HG03280 (cell line): ENCODE measurements at regions not wholly inside any gene's neighbourhood (a gene's known extent, or its start where the extent isn't known, plus 50 kb on each side); places are given as distances from the start of the nearest gene placed in this dataset.

ENCODE experiments used
- ATAC-seq: cut with Tn5 transposase; IDR thresholded peaks from one replicate; pipeline ENCODE4 v1.9.1; 2021; ENCODE audit warnings: mild to moderate bottlenecking, moderate library complexity; ENCODE audit not compliant: unreplicated experiment

DNA sequence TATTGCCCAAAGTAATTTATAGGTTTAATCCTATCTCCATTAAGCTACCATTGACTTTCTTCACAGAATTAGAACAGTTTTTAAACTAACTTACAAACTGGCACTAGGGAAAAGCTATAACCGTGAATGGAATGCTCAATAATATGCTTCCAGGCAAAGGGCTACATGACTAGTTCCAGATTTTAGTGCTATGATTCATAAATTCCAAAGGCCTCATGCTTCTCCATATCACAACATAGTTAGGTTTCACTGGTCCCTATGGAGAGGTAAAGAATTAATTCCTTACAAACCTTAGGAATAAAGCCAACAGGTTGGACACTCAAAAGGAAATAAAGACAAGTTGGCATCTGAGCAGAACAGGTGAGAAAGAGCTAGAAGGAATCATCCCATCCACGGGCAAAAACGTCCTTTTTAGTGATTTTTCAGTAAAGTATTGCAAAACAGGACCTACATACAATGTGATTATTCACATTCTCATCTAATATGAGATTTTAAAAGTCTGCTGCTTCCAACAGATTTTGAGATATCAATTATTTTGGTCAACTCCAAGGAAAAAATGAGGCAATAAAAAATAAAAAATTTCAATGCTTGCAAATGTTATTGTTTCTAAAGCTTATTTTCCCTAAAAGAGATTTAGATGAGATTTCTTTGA, 97.0 kb upstream of the TARS1 start:
- ATAC-seq: no peak

DNA sequence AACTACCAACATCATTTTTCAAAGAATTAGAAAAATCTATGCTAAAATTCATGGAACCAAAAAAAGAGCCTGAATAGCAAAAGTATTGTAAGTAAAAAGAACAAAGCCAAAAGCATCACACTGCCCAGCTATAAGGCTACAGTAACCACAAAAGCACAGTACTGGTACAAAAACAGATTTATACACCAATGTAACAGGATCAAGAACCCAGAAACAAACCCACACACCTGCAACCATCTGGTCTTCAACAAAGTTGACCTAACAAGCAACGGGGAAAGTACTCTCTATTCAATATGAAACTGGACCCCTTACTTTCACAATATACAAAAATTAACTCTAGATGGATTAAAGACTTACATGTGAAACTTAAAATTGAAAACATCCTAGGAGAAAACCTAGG, 94.2 kb upstream of the TARS1 start:
- ATAC-seq: no peak

DNA sequence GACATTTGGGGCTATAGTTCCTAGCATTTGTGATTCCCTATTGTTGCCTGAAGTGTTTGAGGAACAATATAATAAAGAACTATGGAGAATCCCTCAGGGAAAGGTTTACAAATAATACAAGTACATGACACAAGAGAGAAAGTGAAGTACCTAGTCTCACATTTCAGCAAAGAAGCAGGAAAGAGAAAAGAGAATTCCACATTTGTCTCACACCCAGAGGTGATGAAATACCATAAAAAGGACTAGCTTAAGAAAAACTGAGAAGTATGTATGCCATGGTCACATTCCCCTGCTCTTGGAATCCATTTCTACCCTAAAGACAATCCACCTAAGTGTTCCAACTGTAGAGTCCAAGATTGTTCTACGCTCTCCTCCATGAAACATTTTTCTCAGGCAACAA, 79.0 kb upstream of the TARS1 start:
- ATAC-seq: no peak

DNA sequence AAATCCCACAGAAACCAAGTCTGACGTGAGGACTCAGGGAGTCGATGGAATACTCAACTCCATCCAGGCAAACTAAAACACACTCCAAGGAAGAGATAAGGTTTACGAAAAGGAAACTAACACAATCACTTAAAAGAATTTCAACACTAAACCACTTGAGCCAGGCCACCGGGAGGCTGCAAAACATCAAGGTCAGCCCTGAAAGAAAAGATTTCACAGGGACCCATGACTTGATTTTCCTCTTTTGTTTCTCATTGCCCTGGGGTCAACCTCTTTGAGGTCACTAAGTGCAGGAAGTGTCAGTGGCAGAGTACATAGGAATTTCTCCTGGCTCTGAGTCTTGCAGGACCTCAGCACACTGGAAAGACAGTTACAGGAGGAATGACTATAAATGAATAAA, 77.8 kb upstream of the TARS1 start:
- ATAC-seq: no peak

DNA sequence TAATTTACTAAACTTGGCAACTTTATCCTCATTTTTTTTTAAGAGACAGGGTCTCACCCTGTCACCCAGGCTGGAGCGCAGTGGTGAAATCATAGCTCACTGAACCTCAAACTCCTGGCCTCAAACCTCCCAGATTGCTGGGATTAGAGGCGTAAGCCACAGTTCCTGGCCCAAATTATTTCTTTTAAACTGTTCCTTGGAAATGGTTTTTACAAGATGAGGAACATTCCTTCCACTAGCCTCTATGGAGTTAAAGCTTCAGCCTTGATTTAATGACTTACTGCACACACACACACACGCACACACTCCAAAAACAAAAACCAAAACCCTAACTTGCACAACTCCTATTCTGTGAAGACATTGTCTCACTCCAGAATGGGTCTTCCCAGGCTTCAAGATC, 77.2 kb upstream of the TARS1 start:
- no peak for ATAC-seq

DNA sequence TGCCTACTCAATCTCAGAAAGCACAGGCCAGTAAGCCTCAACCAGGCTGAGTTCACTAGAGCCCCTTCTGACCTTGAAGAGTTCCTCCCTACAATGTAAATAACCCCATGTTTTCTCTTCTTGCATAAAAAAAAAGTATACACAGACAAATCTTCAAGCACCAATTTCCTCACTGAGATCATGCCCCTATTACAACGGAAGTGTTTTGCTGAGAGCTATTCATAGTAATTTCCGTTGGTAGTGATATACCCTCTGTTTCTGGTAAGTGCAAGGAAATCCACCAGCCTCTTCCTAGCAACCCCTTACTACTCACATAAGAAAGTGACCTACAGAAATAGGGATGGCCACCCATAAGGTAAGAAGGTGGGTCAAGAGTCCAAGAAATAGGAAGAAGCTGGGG, 76.4 kb upstream of the TARS1 start:
- no peak for ATAC-seq

DNA sequence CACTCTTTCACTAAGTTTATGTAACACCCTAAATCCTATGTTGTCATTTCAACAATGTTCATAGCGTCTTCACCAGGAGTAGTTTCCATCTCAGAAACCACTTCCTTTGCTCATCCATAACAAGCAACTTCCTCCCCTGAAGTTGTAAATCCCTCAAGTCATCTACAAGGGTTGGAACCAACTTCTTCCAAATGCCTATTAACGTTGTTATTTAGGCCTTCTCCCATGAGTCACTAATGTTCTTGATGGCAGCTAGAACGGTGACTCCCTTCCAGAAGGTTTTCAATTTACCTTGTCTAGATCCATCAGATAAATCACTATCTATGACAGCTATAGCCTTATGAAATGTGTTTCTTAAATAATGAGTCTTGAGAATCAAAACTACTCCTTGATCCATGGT, 73.3 kb upstream of the TARS1 start:
- ATAC-seq: no peak

DNA sequence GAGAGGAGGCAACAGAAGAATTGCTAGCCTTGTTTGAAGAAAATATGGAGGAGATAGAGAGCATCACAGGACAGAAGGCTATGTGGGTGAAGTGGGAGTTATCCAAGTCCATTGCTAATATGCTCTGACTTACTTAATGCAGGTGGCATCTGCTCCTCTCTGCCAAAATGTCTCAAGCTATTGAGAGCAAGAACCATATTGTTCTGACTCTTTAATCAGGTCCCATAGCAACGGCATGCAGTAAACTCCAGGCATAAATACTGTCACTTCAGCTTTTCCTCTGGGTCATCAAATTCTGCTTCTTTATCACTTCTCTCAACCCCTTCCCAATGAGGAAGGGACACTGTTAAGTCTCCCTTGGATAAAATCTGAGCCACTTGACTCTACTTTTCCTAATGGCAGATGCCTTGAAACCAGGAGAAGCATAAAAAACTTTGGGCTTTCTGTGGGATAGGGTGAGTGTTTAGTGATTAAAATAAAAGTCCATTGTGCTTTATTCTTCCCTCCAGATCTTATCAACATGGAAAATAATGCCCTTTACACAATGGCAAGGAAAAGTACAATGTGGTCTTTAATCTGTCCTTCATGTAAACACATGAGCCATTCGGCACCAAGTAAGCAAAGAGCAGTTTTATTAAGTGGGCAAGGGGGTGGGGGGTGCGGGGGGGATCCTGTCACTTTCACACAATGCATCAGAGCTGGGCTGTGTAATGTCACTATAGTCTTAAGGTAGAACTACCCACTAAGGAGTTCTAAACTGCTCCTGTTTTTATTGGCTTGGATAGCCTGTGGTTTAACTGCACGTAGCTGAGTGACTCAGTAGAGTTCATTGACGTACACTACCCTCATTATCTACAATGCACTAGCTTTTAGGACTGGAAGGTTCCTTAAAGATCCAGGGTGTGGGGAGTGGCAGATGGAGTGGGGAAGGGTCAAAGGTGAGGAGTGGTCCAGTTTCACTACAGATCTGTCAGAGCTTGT, 71.0 kb upstream of the TARS1 start:
- ATAC-seq: no peak

DNA sequence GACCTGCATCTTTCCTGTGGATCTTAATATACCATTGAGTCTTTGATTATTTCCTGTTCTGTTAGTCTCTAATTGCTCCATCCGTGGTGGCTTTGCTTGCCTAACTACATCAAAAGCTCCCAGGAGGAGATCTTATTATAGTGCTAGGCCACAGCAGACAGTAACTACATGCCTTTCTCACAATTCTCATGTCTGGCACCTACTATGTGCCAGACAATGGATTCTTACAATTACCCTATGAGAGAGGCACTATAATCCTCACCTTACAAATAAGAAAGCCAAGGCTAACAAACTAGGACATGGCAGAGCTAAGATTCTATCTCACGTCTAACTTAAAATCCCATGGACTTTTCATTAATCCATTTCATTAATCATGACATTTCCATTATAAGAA, 70.3 kb upstream of the TARS1 start:
- no peak for ATAC-seq

DNA sequence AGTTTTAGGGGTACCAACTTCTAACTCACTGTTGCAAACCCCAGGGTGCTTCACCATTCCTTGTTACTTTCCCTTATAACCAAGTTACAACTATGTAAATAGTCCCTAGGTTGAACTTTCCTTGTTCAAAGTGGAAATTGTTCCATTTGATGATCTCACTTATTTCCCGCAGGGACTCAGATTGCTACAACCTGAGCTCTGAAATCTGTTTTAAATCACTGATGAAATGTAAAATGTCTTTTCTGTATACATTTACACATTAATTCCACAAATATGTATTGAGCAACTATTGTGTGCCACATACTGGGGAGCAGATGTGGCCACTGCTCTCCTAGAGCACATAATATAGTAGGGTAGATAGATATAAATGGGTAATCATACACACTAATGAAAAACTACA, 69.1 kb upstream of the TARS1 start:
- no peak for ATAC-seq

DNA sequence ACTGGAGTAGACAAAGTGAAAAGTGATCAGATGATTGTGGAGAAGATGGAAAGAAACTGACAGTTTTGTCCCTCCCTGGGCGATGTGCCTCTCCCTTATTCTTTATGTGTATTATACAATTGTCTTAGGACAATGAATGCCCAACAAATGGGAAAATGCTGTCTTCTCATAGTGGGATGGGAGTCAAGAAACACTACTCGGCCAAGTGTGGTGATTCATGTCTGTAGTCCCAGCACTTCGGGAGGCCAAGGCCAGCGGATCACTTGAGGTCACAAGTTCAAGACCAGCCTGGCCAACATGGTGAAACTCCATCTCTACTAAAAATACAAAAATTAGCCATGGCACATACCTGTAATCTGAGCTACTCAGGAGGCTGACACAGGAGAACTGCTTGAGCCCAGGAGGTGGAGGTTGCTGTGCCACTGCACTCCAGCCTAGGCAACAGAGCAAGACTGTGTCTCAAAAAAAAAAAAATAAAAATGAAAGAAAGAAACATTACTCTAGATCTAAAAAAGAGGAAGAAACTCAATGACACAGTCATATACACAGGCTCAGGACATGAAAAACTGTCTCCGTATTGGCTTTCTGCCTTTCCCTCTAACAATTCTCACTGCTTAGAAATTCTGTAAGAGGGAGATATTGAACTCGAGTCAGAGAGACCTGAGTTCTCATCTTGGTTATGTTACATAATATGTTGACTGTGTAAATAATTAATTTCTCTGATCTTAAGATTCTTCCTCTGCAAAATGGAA, 67.9 kb upstream of the TARS1 start:
- no peak for ATAC-seq

DNA sequence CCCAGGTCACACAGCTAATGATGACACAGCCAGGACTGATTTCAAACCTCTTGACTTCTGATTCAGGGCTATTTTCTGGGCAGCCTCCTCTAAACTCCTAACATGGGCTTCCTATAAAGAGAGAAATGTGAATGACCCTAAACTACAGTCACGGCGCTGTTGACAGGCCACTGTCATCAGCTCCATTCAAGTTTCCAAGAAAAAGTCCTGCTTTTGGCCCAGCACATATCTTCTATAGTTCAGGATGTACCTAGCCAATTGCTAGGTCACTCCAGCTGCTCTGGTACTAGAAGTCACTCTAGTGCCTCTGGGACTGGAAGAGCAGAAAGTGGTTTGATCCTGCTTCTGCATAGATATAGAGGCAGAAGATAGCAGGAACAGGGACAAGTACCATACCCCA, 64.9 kb upstream of the TARS1 start:
- ATAC-seq: no peak

DNA sequence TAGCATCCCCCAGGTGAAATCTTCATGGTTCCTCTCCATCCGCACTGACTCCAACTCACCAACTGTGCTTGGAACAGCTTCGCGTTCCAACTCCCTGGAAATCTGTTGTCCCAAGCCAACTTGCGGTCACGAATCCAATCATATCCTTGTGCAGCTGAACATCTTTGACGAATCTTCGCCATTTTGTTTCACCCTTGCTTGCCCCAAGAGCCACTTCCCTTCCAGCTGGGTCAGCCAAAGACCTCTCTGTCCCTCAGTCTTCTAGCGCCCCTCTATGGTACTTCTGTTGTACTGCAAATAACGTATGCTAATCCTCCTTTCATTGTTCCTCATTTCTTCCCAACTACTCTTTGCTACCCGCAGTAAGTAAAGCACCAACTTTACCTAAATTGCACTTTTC, 61.0 kb upstream of the TARS1 start:
- ATAC-seq: no peak

DNA sequence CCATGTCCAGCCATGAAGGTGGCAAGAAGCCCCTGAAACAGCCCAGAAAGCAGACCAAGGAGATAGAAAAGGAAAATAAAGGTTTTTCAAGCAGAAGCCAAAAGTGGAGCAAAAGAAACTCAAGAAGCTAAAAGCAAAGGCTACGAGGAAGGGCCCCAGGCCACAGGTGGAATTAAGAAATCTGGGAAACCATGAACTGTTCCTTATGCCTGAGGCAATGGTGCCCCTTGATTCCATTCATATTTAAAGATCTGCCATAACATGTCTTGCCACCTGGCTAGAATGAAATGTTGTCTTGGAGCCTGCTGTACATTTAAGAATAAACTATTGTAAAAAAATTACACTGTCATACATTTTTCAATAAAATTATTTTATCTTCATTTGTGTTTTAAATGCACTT, 59.5 kb upstream of the TARS1 start:
- no peak for ATAC-seq
